ENCODE measurements at regions not wholly inside any gene's neighbourhood (a gene's known extent, or its start where the extent isn't known, plus 50 kb on each side); places are given as distances from the start of the nearest gene placed in this dataset.
"Not testable (repeated sequence)": the region's sequence is repeated elsewhere in the genome, so short reads cannot be mapped to it uniquely, and the experiment has no call there.

DNA sequence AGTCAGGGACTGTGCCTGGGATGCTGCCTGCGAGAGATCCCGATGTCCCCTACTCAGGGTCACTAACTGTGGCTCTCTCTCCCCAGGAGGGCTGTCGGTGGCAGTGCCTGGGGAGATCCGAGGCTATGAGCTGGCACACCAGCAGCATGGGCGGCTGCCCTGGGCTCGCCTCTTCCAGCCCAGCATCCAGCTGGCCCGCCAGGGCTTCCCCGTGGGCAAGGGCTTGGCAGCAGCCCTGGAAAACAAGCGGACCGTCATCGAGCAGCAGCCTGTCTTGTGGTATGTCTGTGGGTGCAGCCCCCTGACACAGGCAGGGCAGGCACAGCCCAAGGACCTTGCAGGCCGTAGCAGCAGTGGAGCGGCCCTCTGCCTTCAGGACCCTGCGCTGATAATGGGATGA is 3088.9 kb downstream of the RPIA start:
- H3K27me3 ChIP-seq (ENCODE audit: control insufficient read depth, insufficient read depth, low read length); H3K4me3 ChIP-seq (ENCODE audit: low read depth, low read length); DNase-seq (ENCODE audit: low read depth in 4 of 6, low spot score in 6 of 6); H3K27ac ChIP-seq (ENCODE audit: low read depth, low read length); H3K9me3 ChIP-seq (ENCODE audit: control insufficient read depth, insufficient read depth, low read length); H3K4me1 ChIP-seq (ENCODE audit: control insufficient read depth, insufficient read depth, low read length); H3K36me3 ChIP-seq (ENCODE audit: control insufficient read depth, insufficient read depth, low read length): not testable (repeated sequence)
- WGBS (ENCODE audit: insufficient coverage) = 100% methylated on average over 2 of the region's 14 CpGs

DNA sequence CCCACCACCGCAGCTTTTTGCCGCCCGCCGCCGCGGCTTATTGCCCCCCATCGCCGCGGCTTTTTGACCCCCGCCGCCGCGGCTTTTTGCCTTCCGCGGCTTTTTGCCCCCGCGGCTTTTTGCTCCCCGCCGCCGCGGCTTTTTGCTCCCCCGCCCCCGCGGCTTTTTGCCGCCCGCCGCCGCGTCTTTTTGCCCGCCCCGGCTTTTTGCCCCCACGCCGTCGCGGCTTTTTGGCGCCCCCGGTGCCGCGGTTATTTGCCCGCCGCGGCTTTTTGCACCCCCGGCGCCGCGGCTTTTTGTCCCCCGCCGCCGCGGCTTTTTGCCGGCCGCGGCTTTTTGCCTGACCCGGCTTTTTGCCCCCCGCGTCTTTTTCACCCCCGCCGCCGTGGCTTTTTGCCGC is 3061.8 kb upstream of the TEKT4 start:
- H3K4me3 ChIP-seq (ENCODE audit: low read depth, low read length); H3K27ac ChIP-seq (ENCODE audit: low read depth, low read length); H3K36me3 ChIP-seq (ENCODE audit: control insufficient read depth, insufficient read depth, low read length); H3K4me1 ChIP-seq (ENCODE audit: control insufficient read depth, insufficient read depth, low read length); H3K27me3 ChIP-seq (ENCODE audit: control insufficient read depth, insufficient read depth, low read length); H3K9me3 ChIP-seq (ENCODE audit: control insufficient read depth, insufficient read depth, low read length); DNase-seq (ENCODE audit: low read depth in 4 of 6, low spot score in 6 of 6): not testable (repeated sequence)
- no CpG with 5 or more reads among the region's 60 CpGs for WGBS (ENCODE audit: insufficient coverage)

GRCh38 chr2:91839904-91840868 is 3031.0 kb upstream of the TEKT4 start:
- Histone ChIP-seq H3K27ac (ENCODE audit: low read depth, low read length) (no peak overlapping the region), H3K9me3 (ENCODE audit: control insufficient read depth, insufficient read depth, low read length) (no peaks in the 10 kb centered on the region), H3K4me3 (ENCODE audit: low read depth, low read length) (no peak overlapping the region), H3K4me1 (ENCODE audit: control insufficient read depth, insufficient read depth, low read length) (peaks cover 6% of the 10 kb centered on the region), H3K27me3 (ENCODE audit: control insufficient read depth, insufficient read depth, low read length) (peaks cover 13% of the 10 kb centered on the region), H3K36me3 (ENCODE audit: control insufficient read depth, insufficient read depth, low read length) (no peaks in the 10 kb centered on the region)
- no peak for DNase-seq (ENCODE audit: low read depth in 4 of 6, low spot score in 6 of 6)
- WGBS (ENCODE audit: insufficient coverage) = 4% methylated on average over 48 of the region's 62 CpGs

DNA sequence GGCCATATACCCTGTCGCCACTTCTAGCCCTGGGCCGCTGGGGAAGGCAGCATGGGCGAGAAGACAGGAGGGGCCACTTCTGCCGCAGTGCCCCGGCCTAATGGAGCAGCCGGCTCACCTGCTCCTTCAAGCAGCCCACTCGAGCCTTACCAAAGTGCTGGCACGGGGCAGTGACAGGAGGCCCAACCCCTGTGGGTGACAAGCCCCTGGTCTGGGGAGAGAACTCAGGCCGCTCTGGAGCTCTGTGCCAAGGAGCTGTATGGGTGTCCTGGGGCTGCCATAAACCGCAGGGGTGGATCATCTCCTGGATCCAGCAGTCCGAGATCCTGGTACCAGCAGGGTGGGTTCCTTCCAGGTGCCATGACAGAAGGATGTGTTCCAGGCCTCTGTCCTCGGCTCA is 3029.0 kb upstream of the TEKT4 start:
- not testable (repeated sequence) for DNase-seq (ENCODE audit: low read depth in 4 of 6, low spot score in 6 of 6)

GRCh38 chr2:91842913-91843312 is 3028.3 kb upstream of the TEKT4 start:
- H3K27ac ChIP-seq (ENCODE audit: low read depth, low read length); H3K9me3 ChIP-seq (ENCODE audit: control insufficient read depth, insufficient read depth, low read length); H3K4me3 ChIP-seq (ENCODE audit: low read depth, low read length); H3K36me3 ChIP-seq (ENCODE audit: control insufficient read depth, insufficient read depth, low read length); DNase-seq (ENCODE audit: low read depth in 4 of 6, low spot score in 6 of 6); H3K4me1 ChIP-seq (ENCODE audit: control insufficient read depth, insufficient read depth, low read length): not testable (repeated sequence)
- peaks cover 13% of the 10 kb centered on the region for H3K27me3 ChIP-seq (ENCODE audit: control insufficient read depth, insufficient read depth, low read length)
- 97% methylated on average over 9 of the region's 14 CpGs for WGBS (ENCODE audit: insufficient coverage)

More for the DNA sequence above, 3029.0 kb upstream of the TEKT4 start:
- H3K27ac ChIP-seq (ENCODE audit: low read depth, low read length); H3K36me3 ChIP-seq (ENCODE audit: control insufficient read depth, insufficient read depth, low read length); H3K4me1 ChIP-seq (ENCODE audit: control insufficient read depth, insufficient read depth, low read length); H3K9me3 ChIP-seq (ENCODE audit: control insufficient read depth, insufficient read depth, low read length); H3K4me3 ChIP-seq (ENCODE audit: low read depth, low read length): not testable (repeated sequence)
- 87% methylated on average over 9 of the region's 12 CpGs for WGBS (ENCODE audit: insufficient coverage)
- peaks cover 13% of the 10 kb centered on the region for H3K27me3 ChIP-seq (ENCODE audit: control insufficient read depth, insufficient read depth, low read length)

- H3K4me1 ChIP-seq (ENCODE audit: control insufficient read depth, insufficient read depth, low read length); DNase-seq (ENCODE audit: low read depth in 4 of 6, low spot score in 6 of 6); H3K4me3 ChIP-seq (ENCODE audit: low read depth, low read length); H3K27ac ChIP-seq (ENCODE audit: low read depth, low read length); H3K9me3 ChIP-seq (ENCODE audit: control insufficient read depth, insufficient read depth, low read length); H3K36me3 ChIP-seq (ENCODE audit: control insufficient read depth, insufficient read depth, low read length): not testable (repeated sequence)
- WGBS (ENCODE audit: insufficient coverage) = 89% methylated on average over 25 of the region's 39 CpGs
- peaks cover 13% of the 10 kb centered on the region for H3K27me3 ChIP-seq (ENCODE audit: control insufficient read depth, insufficient read depth, low read length)
These were observed 3027.3 kb upstream of the TEKT4 start for GRCh38 chr2:91843723-91844450.

DNA sequence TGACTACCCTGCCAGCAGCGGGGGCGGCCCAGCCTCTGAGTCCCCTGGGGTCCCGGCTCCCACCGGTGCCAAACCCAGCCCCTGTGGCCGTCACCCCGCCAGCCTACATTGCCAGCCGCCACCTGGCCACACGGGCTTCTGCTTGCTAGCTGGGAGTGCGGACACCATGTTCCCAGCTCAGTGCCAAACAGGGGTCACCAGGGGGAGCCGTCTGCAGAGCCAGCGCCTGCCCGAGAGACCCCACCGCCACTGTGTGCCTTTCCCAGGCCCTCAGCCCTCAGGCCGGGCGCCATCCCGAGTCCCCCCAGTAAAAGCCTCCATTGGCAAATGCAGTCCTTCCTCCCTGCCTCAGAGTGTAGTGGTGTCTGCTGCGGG is 3026.8 kb upstream of the TEKT4 start:
- not testable (repeated sequence) for H3K4me3 ChIP-seq (ENCODE audit: low read depth, low read length); H3K4me1 ChIP-seq (ENCODE audit: control insufficient read depth, insufficient read depth, low read length); DNase-seq (ENCODE audit: low read depth in 4 of 6, low spot score in 6 of 6); H3K27ac ChIP-seq (ENCODE audit: low read depth, low read length); H3K9me3 ChIP-seq (ENCODE audit: control insufficient read depth, insufficient read depth, low read length); H3K36me3 ChIP-seq (ENCODE audit: control insufficient read depth, insufficient read depth, low read length)
- WGBS (ENCODE audit: insufficient coverage) = 93% methylated on average over 10 of the region's 17 CpGs
- peaks cover 13% of the 10 kb centered on the region for H3K27me3 ChIP-seq (ENCODE audit: control insufficient read depth, insufficient read depth, low read length)

DNA sequence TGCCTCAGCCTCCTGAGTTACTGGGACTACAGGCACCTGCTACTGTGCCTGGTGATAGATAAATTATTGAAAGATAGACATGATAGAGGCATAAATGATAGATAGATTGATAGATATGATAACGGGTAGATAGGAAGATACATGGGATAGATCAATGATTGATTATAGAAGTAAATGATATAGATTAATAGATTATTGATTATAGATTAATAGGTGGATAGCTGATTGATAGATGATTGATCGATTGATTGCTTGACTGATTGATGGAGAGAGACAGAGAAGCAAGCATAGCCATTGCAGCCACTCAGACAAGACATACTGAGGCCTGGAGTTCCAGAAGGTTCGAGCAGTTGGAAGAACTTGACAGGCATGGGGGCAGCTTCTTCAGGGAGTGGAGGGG is 3024.8 kb upstream of the TEKT4 start:
- 65% methylated on average over 2 of the region's 3 CpGs for WGBS (ENCODE audit: insufficient coverage)
- H3K27ac ChIP-seq (ENCODE audit: low read depth, low read length); H3K36me3 ChIP-seq (ENCODE audit: control insufficient read depth, insufficient read depth, low read length); DNase-seq (ENCODE audit: low read depth in 4 of 6, low spot score in 6 of 6); H3K4me3 ChIP-seq (ENCODE audit: low read depth, low read length); H3K27me3 ChIP-seq (ENCODE audit: control insufficient read depth, insufficient read depth, low read length); H3K4me1 ChIP-seq (ENCODE audit: control insufficient read depth, insufficient read depth, low read length); H3K9me3 ChIP-seq (ENCODE audit: control insufficient read depth, insufficient read depth, low read length): not testable (repeated sequence)

DNA sequence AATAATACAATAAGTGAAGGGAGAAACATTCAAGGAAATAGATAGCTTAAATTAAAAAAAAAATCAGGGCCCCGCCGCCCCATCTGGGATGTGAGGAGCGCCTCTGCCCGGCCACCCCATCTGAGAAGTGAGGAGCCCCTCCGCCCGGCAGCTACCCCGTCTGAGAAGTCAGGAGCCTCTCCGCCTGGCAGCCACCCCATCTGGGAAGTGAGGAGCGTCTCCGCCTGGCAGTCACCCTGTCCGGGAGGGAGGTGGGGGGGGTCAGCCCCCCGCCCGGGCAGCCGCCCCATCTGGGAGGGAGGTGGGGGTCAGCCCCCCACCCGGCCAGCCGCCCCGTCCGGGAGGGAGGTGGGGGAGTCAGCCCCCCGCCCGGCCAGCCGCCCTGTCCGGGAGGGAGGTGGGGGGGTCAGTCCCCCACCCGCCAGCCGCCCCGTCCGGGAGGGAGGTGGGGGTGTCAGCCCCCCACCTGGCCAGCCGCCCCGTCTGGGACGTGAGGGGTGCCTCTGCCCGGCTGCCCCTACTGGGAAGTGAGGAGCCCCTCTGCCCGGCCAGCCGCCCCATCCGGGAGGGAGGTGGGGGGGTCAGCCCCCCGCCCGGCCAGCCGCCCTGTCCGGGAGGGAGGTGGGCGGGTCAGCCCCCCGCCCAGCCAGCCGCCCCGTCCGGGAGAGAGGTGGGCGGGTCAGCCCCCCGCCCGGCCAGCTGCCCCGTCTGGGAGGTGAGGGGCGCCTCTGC is 3019.4 kb upstream of the TEKT4 start:
- 95% methylated on average over 6 of the region's 47 CpGs for WGBS (ENCODE audit: insufficient coverage)
- H3K4me3 ChIP-seq (ENCODE audit: low read depth, low read length); H3K36me3 ChIP-seq (ENCODE audit: control insufficient read depth, insufficient read depth, low read length); H3K4me1 ChIP-seq (ENCODE audit: control insufficient read depth, insufficient read depth, low read length); H3K27me3 ChIP-seq (ENCODE audit: control insufficient read depth, insufficient read depth, low read length); DNase-seq (ENCODE audit: low read depth in 4 of 6, low spot score in 6 of 6); H3K27ac ChIP-seq (ENCODE audit: low read depth, low read length); H3K9me3 ChIP-seq (ENCODE audit: control insufficient read depth, insufficient read depth, low read length): not testable (repeated sequence)
